Retinal pigment epithelial cell (primary cell): ENCODE measurements at regions not wholly inside any gene's neighbourhood (a gene's known extent, or its start where the extent isn't known, plus 50 kb on each side); places are given as distances from the start of the nearest gene placed in this dataset.

ENCODE experiments used
- DNase-seq: peaks from one replicate; pipeline ENCODE4 v3.0.0-alpha.2; 2010; ENCODE audit warnings: low read depth
- H3K4me3 ChIP-seq: 2 replicates; pipeline ENCODE4 v1.5.1; 2011; ENCODE audit warnings: mild to moderate bottlenecking, low read length, control low read depth, moderate library complexity
- TF ChIP-seq, protein P1 (sequence below): conservative IDR thresholded peaks from 2 replicates; pipeline ENCODE4 v1.5.1; 2011; ENCODE audit warnings: low read depth, low read length, control low read depth, inconsistent platforms

DNA sequence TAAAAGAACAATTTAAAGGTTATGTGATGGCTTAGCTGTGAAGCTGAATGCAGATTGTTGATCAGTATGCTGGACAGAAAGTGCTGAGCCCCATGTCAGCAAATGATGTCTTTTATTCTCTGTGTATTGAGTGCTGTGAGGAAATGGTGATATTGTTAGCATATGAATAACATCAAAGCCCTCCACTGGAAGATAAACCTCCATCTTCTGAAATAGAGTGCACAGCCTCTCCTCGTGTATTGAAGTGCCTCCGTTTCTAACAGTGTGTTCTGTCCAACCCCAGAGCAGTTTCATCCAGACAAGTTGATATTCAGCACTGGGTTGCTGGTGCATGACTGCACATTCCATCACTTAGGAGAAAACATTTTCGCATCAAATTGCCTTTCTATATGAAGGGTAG is 242.9 kb downstream of the CSNK1G3 start:
- no peak overlapping the region for H3K4me3 ChIP-seq
- TF ChIP-seq, protein P1, sequence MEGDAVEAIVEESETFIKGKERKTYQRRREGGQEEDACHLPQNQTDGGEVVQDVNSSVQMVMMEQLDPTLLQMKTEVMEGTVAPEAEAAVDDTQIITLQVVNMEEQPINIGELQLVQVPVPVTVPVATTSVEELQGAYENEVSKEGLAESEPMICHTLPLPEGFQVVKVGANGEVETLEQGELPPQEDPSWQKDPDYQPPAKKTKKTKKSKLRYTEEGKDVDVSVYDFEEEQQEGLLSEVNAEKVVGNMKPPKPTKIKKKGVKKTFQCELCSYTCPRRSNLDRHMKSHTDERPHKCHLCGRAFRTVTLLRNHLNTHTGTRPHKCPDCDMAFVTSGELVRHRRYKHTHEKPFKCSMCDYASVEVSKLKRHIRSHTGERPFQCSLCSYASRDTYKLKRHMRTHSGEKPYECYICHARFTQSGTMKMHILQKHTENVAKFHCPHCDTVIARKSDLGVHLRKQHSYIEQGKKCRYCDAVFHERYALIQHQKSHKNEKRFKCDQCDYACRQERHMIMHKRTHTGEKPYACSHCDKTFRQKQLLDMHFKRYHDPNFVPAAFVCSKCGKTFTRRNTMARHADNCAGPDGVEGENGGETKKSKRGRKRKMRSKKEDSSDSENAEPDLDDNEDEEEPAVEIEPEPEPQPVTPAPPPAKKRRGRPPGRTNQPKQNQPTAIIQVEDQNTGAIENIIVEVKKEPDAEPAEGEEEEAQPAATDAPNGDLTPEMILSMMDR, result no peak
- no peak for DNase-seq

DNA sequence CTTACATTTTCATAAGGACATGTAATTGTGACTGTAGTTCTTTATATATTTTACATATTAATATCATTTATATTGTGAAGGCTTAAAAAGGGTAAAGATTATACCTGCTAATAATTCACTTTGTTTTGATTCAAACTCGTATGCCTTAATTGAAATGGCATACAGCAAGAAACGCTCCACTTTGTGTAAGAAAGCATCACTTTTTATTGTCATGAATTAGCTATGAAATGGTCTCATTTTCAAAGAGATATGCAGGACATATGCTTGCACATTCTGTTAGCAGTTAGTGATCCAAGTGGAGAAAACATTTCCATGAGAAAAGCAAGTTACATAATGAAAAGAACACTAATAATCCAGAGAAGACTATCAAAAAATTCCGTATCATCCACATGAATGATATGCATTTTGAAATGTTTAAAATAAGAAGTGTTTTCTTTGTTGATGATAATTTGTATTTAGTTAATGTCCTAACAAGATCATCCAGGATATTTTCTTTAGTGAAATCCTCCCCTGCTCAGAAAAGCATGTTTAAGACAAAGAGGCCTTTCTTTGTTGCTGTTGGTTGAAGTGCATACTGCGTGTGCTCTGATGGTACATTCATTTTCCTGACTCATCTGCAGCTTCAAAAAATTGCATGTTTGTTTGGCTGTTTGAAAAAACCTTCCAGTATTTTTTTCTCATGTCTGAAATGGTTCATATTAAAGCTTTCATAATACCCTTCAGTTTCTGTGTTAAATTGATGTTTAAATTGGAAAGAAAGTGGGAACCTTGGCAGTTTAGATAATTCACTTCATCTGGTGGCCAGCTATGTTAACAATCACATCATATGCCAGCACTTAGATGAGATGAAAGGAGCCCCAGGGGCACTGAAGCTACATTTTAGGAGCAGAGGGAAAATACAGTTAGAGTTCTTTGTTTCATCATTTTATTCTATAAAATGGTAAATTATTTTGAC is 242.2 kb downstream of the CSNK1G3 start:
- DNase-seq, result no peak
- TF ChIP-seq, protein P1, result no peak
- H3K4me3 ChIP-seq, result no peak overlapping the region

DNA sequence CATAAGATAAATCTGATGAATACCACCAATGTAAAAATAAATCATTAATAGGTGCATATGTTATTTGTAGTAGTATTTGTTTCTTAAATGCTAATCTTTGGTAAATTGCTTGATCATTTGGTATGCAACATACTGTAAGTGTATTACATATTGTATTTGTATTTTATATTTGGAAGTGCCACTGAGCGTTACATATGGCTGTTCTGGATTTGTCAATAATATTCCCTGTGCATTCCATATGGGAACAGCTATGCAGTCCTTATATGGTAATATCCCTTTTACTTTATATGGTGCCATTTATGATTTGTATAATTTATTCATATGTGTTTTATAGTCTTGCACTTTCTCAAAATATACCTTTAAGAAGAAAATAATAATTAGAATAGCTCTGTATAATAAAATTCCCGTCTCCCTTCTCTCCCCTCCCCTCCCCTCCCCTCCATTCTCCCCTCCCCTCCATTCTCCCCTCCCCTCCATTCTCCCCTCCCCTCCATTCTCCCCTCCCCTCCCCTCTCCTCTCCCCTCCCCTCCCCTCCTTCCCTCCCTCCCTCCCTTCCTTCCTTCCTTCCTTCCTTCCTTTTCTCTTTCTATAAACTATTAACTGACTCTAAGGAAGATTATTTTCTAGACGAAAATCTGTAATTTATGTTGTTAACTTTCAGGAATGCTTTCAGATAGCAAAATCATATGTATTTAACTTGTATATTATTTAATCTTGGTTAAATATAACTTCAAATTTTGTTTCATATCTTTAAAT is 241.4 kb downstream of the CSNK1G3 start:
- no peak for DNase-seq
- TF ChIP-seq, protein P1, result no peak
- H3K4me3 ChIP-seq, result no peak overlapping the region

DNA sequence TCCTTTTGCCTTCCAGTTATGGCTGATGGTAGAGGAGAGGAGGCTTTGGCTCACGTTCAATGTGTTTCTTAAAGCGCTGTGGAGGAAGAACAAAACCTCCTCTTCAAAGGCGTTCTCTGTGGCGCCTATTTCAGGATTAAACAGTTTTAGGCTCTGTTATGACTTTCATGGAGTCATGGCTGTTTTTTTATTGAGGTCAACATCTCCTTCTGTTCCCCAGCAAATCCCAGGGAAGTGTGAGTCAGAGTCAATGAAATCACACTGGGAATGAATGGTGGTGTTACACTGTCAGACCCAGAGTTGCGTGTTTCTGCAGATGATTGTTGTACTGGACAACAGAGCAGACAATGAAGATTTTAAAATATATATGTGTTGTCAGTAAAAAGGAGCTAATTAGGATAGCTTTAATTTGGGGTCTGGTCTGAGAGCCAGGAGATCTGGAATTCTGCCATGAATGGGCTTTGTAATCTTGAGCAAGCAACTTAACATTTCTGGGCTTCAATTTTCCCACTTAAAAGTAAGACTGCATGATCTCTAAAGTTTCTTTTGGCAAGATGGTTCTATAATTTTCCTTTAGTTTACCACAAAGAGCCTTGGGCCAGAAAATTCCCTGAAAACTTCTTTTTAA is 240.7 kb downstream of the CSNK1G3 start:
- TF ChIP-seq, protein P1, result no peak
- H3K4me3 ChIP-seq, result no peak overlapping the region
- peak; percentile 90 for DNase-seq

DNA sequence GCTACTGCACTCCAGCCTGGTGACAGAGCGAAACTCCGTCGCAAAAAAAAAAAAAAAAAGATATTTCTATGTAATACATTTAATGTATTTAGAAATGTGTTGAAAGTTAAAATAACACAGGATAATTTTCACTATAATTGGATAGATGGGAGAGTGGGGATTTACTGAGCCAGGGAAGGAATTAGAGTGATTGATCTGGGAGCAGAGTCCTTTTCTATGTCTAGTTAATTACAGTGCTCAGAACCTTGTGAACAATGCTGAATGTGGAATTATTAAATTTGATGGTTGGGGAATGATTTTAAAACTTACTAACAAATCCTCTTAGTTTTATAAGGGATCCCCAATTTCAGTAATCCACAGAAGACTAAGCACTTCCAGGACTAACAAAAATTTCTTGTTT is 239.7 kb downstream of the CSNK1G3 start:
- peak; percentile 56 for DNase-seq
- TF ChIP-seq, protein P1, result no peak
- H3K4me3 ChIP-seq, result no peak overlapping the region

DNA sequence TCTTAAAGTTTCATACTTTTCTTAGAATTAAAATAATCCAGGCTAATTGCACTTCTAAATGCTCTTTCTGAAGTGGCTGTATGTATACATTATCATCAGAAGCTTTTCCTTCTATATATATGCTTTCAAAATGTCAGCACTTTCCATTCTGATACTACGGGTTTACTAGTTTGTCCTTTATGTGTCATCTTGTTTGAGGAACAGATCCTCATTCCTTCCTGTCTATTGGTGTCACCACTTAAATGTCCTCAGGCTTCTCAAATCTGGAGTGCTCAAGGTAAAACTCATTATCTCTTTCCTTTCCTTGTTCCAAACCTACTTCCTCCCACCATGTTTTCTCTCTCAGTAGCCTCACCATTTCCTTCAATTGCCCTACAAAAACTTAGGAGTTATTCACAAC is 236.3 kb downstream of the CSNK1G3 start:
- DNase-seq, result no peak
- H3K4me3 ChIP-seq, result no peak overlapping the region
- TF ChIP-seq, protein P1, result no peak
